Ovary (tissue), 3 donors: ENCODE measurements at regions not wholly inside any gene's neighbourhood (a gene's known extent, or its start where the extent isn't known, plus 50 kb on each side); places are given as distances from the start of the nearest gene placed in this dataset.

Source experiments
- CTCF ChIP-seq, 3 donors: fragments of 450-650 bp in 2 of 3; fragments of 200-600 bp in 1 of 3; IDR thresholded peaks; one replicate each; pipeline versions ENCODE4 v1.5.1 to v1.8.0; 2016 to 2022; ENCODE audit warnings: antibody characterized with exemption in 3 of 3, mild to moderate bottlenecking in 1 of 3
- EP300 ChIP-seq: sonication (generic); formaldehyde crosslinking; IDR thresholded peaks from one replicate; pipeline ENCODE4 v1.6.1; 2017; ENCODE audit warnings: antibody characterized with exemption
- donor health status: DM: no; HTN: no; CAD: no.

- TF ChIP-seq CTCF (IDR thresholded peaks at IDR 0.05) (no peak), EP300 (no peak)
Measured at GRCh38 chr14:40222996-40223395, 790.8 kb upstream of the FBXO33 start.
